ENCODE measurements at regions not wholly inside any gene's neighbourhood (a gene's known extent, or its start where the extent isn't known, plus 50 kb on each side); places are given as distances from the start of the nearest gene placed in this dataset.
A peak's percentile ranks its signal among the peaks of the same experiment; 100 is the strongest.
"Not testable (repeated sequence)": the region's sequence is repeated elsewhere in the genome, so short reads cannot be mapped to it uniquely, and the experiment has no call there.

DNA sequence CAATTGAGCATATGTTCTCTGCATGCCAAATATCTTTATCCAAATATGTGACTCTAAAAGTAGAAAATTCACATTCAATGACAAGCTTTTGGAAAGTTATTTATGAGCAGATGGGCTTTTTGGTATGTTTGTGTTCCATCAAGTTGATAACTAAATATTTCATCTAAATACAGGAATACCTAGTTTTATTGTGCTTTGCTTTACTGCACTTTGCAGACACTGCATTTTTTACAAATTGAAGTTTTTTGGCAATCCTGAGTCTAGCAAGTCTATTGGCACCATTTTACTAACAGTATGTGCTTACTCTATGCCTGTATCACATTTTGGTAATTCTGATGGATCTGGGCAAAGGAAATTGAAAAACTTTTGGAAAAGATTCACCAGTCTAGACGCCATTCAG is 133.8 kb downstream of the ATXN7L3B start:
- H3K27me3 ChIP-seq (ENCODE audit: control insufficient read depth, insufficient read depth, low read length): no peaks in the 10 kb centered on the region
- no peaks in the 10 kb centered on the region for H3K4me1 ChIP-seq (ENCODE audit: control insufficient read depth, extremely low read depth, insufficient read depth, low read length)
- no peak overlapping the region for H2AFZ ChIP-seq (ENCODE audit: low read length)
- no peaks in the 10 kb centered on the region for H3K9me3 ChIP-seq (ENCODE audit: control insufficient read depth, insufficient read depth, low read depth, low read length)
- H3K79me2 ChIP-seq (ENCODE audit: control insufficient read depth, insufficient read depth, low read length): no peaks in the 10 kb centered on the region
- H4K20me1 ChIP-seq (ENCODE audit: control insufficient read depth, extremely low read depth, insufficient read depth, low read length): no peaks in the 10 kb centered on the region
- H3K36me3 ChIP-seq (ENCODE audit: control insufficient read depth, insufficient read depth, low read length): no peaks in the 10 kb centered on the region
- DNase-seq (ENCODE audit: low read depth in 2 of 2): no peak
- TF ChIP-seq EZH2 (IDR thresholded peaks at IDR 0.05; ENCODE audit: low read length, missing control alignments): no peak
- TF ChIP-seq, protein P1, sequence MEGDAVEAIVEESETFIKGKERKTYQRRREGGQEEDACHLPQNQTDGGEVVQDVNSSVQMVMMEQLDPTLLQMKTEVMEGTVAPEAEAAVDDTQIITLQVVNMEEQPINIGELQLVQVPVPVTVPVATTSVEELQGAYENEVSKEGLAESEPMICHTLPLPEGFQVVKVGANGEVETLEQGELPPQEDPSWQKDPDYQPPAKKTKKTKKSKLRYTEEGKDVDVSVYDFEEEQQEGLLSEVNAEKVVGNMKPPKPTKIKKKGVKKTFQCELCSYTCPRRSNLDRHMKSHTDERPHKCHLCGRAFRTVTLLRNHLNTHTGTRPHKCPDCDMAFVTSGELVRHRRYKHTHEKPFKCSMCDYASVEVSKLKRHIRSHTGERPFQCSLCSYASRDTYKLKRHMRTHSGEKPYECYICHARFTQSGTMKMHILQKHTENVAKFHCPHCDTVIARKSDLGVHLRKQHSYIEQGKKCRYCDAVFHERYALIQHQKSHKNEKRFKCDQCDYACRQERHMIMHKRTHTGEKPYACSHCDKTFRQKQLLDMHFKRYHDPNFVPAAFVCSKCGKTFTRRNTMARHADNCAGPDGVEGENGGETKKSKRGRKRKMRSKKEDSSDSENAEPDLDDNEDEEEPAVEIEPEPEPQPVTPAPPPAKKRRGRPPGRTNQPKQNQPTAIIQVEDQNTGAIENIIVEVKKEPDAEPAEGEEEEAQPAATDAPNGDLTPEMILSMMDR (conservative IDR thresholded peaks at IDR 0.05 in 1 of 2, IDR thresholded peaks at IDR 0.05 in 1 of 2; ENCODE audit: low read depth in 1 of 2, low read length in 2 of 2): no peak
- H3K4me2 ChIP-seq (ENCODE audit: extremely low read depth, insufficient read depth, low read length): no peak overlapping the region
- no peak overlapping the region for H3K9ac ChIP-seq (ENCODE audit: insufficient read depth, low read length)
- H3K27ac ChIP-seq (ENCODE audit: insufficient read depth, low read length): no peak overlapping the region
- no peak overlapping the region for H3K4me3 ChIP-seq (replicated peaks in 1 of 4; ENCODE audit: control extremely low read depth in 1 of 4, insufficient read depth in 1 of 4, low read depth in 3 of 4, low read length in 4 of 4)

DNA sequence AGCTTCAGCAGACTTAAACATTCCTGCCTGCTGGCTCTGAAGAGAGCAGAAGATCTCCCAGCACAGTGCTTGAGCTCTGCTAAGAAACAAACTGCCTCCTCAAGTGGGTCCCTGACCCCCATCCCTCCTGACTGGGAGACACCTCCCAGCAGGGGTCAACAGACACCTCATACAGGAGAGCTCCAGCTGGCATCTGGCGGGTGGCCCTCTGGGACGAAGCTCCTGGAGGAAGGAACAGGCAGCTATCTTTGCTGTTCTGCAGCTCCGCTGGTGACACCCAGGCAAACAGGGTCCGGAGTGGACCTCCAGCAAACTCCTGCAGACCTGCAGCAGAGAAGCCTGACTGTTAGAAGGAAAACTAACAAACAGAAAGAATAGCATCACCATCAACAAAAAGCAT is 139.3 kb downstream of the ATXN7L3B start:
- not testable (repeated sequence) for H3K9me3 ChIP-seq (ENCODE audit: control insufficient read depth, insufficient read depth, low read depth, low read length); H4K20me1 ChIP-seq (ENCODE audit: control insufficient read depth, extremely low read depth, insufficient read depth, low read length); H3K4me3 ChIP-seq (replicated peaks in 1 of 4; ENCODE audit: control extremely low read depth in 1 of 4, insufficient read depth in 1 of 4, low read depth in 3 of 4, low read length in 4 of 4); H3K9ac ChIP-seq (ENCODE audit: insufficient read depth, low read length); DNase-seq (ENCODE audit: low read depth in 2 of 2); H3K79me2 ChIP-seq (ENCODE audit: control insufficient read depth, insufficient read depth, low read length); H3K27me3 ChIP-seq (ENCODE audit: control insufficient read depth, insufficient read depth, low read length); H3K4me2 ChIP-seq (ENCODE audit: extremely low read depth, insufficient read depth, low read length); H3K36me3 ChIP-seq (ENCODE audit: control insufficient read depth, insufficient read depth, low read length); H3K4me1 ChIP-seq (ENCODE audit: control insufficient read depth, extremely low read depth, insufficient read depth, low read length); H2AFZ ChIP-seq (ENCODE audit: low read length); H3K27ac ChIP-seq (ENCODE audit: insufficient read depth, low read length)

DNA sequence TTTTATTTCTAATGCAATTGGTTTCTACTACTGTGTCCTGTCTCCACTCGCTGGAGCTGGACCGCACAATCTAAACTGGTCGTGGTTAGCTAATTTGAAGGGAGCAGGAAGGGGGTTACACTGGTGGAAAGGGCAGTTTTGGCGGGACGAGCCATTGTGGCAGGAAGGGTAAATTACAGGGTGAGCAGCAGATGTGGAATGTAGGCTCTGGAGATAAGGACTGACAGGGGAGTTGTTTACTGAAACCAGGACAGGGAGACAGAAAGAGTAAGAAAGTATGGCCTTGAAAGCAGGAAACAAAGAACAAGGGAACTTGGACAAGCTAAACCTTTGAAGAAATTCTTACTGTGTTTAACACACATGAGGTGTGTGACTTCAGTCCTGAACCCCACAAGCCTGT is 147.8 kb downstream of the ATXN7L3B start:
- H3K9me3 ChIP-seq (ENCODE audit: control insufficient read depth, insufficient read depth, low read depth, low read length): no peaks in the 10 kb centered on the region
- H3K79me2 ChIP-seq (ENCODE audit: control insufficient read depth, insufficient read depth, low read length): no peaks in the 10 kb centered on the region
- no peak overlapping the region for H3K9ac ChIP-seq (ENCODE audit: insufficient read depth, low read length)
- H4K20me1 ChIP-seq (ENCODE audit: control insufficient read depth, extremely low read depth, insufficient read depth, low read length): no peaks in the 10 kb centered on the region
- H3K27me3 ChIP-seq (ENCODE audit: control insufficient read depth, insufficient read depth, low read length): no peaks in the 10 kb centered on the region
- no peak for TF ChIP-seq EZH2 (IDR thresholded peaks at IDR 0.05; ENCODE audit: low read length, missing control alignments)
- TF ChIP-seq, protein P1 (conservative IDR thresholded peaks at IDR 0.05 in 1 of 2, IDR thresholded peaks at IDR 0.05 in 1 of 2; ENCODE audit: low read depth in 1 of 2, low read length in 2 of 2): no peak
- H3K4me3 ChIP-seq (replicated peaks in 1 of 4; ENCODE audit: control extremely low read depth in 1 of 4, insufficient read depth in 1 of 4, low read depth in 3 of 4, low read length in 4 of 4): no peak overlapping the region
- no peaks in the 10 kb centered on the region for H3K36me3 ChIP-seq (ENCODE audit: control insufficient read depth, insufficient read depth, low read length)
- no peaks in the 10 kb centered on the region for H3K4me1 ChIP-seq (ENCODE audit: control insufficient read depth, extremely low read depth, insufficient read depth, low read length)
- H3K27ac ChIP-seq (ENCODE audit: insufficient read depth, low read length): no peak overlapping the region
- peak in 1 of 2 donors; percentile 1 for DNase-seq (ENCODE audit: low read depth in 2 of 2)
- H2AFZ ChIP-seq (ENCODE audit: low read length): no peak overlapping the region
- no peak overlapping the region for H3K4me2 ChIP-seq (ENCODE audit: extremely low read depth, insufficient read depth, low read length)
